H1 (cell line): ENCODE measurements at regions not wholly inside any gene's neighbourhood (a gene's known extent, or its start where the extent isn't known, plus 50 kb on each side); places are given as distances from the start of the nearest gene placed in this dataset.

Source experiments
- CTCF ChIA-PET: fragments of 300-600 bp; sonication (Branson Sonifier 250); formaldehyde crosslinking; loops from one replicate; lab custom pipeline; 2021; ENCODE audit not compliant: partially characterized antibody; lab: Charles Lee
- POLR2A ChIA-PET: fragments of 300-600 bp; sonication (Branson Sonifier 250); formaldehyde crosslinking; loops from one replicate; lab custom pipeline; 2021; ENCODE audit warnings: inconsistent platforms; ENCODE audit not compliant: partially characterized antibody; lab: Charles Lee
- DNase-seq, 2 experiments: peaks; one replicate each; pipeline versions ENCODE4 v3.0.0 to v3.0.0-alpha.2; 2010 to 2022; ENCODE audit warnings: low spot score in 2 of 2, low read depth in 1 of 2, mixed read lengths in 1 of 2
- FAIRE-seq: peaks from 2 replicates; lab custom pipeline; 2011; peaks lifted over from hg19 to GRCh38; lab: Jason Lieb, UNC
- H2AFZ ChIP-seq: 2 replicates; pipeline ENCODE4 v1.8.1; 2012; ENCODE audit warnings: low read length, inconsistent platforms
- H2AK5ac ChIP-seq: 2 replicates; pipeline ENCODE4 v1.6.1; 2013; ENCODE audit warnings: low read depth, low read length
- H2BK120ac ChIP-seq: replicated peaks from 2 replicates; pipeline ENCODE3; 2013; ENCODE audit warnings: low read depth, low read length, inconsistent platforms
- H2BK12ac ChIP-seq: 2 replicates; pipeline ENCODE4 v1.6.1; 2013; ENCODE audit warnings: low read depth, low read length
- H2BK15ac ChIP-seq: 2 replicates; pipeline ENCODE4 v1.6.1; 2013; ENCODE audit warnings: low read length
- H2BK20ac ChIP-seq: 2 replicates; pipeline ENCODE4 v1.6.1; 2013; ENCODE audit warnings: low read length
- H2BK5ac ChIP-seq: 2 replicates; pipeline ENCODE4 v1.6.1; 2013; ENCODE audit warnings: low read depth, low read length
- H3K14ac ChIP-seq: 2 replicates; pipeline ENCODE4 v1.6.1; 2013; ENCODE audit warnings: inconsistent platforms; ENCODE audit not compliant: insufficient read length
- H3K18ac ChIP-seq: 2 replicates; pipeline ENCODE4 v1.6.1; 2013; ENCODE audit warnings: low read length; ENCODE audit errors: extremely low read depth
- H3K23ac ChIP-seq: 2 replicates; pipeline ENCODE4 v1.6.1; 2013; ENCODE audit warnings: inconsistent platforms; ENCODE audit not compliant: insufficient read length
- H3K23me2 ChIP-seq: 2 replicates; pipeline ENCODE4 v1.6.1; 2013; ENCODE audit warnings: low read depth, low read length
- H3K27ac ChIP-seq: 2 replicates; pipeline ENCODE4 v1.6.1; 2011; ENCODE audit warnings: low read depth, low read length, inconsistent platforms
- H3K27me3 ChIP-seq, 4 experiments: replicated peaks in 1 of 4; 1 replicate in 1 of 4; 2 replicates in 3 of 4; pipeline versions ENCODE4 v1.6.1 to v1.8.1; 2011 to 2013; ENCODE audit warnings: low read length in 3 of 4, mild to moderate bottlenecking in 3 of 4, inconsistent platforms in 2 of 4, mixed read lengths in 2 of 4, moderate library complexity in 1 of 4; ENCODE audit not compliant: control insufficient read depth in 3 of 4, insufficient read depth in 3 of 4; ENCODE audit errors: extremely low read depth in 1 of 4
- H3K36me3 ChIP-seq, 4 experiments: 2 replicates each; pipeline versions ENCODE4 v1.6.1 to v1.8.1; 2011 to 2013; ENCODE audit warnings: mild to moderate bottlenecking in 4 of 4, low read length in 3 of 4, moderate library complexity in 2 of 4, control low read depth in 1 of 4, inconsistent platforms in 1 of 4; ENCODE audit not compliant: insufficient read depth in 4 of 4, control insufficient read depth in 2 of 4
- H3K4ac ChIP-seq: replicated peaks from 2 replicates; pipeline ENCODE3; 2013; ENCODE audit warnings: low read length, low read depth, mixed read lengths, inconsistent platforms; ENCODE audit not compliant: insufficient read length
- H3K4me1 ChIP-seq, 4 experiments: replicated peaks in 1 of 4; 1 replicate in 1 of 4; 2 replicates in 3 of 4; pipeline versions ENCODE4 v1.6.1 to v1.8.1; 2011 to 2013; ENCODE audit warnings: low read length in 3 of 4, inconsistent platforms in 2 of 4, mixed read lengths in 1 of 4; ENCODE audit not compliant: insufficient read depth in 4 of 4, control insufficient read depth in 3 of 4
- H3K4me2 ChIP-seq, 2 experiments: 2 replicates each; pipeline versions ENCODE4 v1.6.1 to v1.8.1; 2011 to 2013; ENCODE audit warnings: low read depth in 2 of 2, low read length in 2 of 2, control low read depth in 1 of 2, inconsistent platforms in 1 of 2, mild to moderate bottlenecking in 1 of 2; ENCODE audit not compliant: insufficient read depth in 1 of 2
- H3K4me3 ChIP-seq, 4 experiments: fragments of 200-600, 300-600 bp in 1 of 4; sonication (generic), shearing (Covaris generic), sonication (Bioruptor Twin) in 1 of 4; 2 replicates each; pipeline versions ENCODE4 v1.5.1 to v1.8.1; 2011 to 2016; ENCODE audit warnings: low read length in 4 of 4, low read depth in 3 of 4, control low read depth in 2 of 4, inconsistent platforms in 2 of 4, mild to moderate bottlenecking in 2 of 4, mixed read lengths in 1 of 4, moderate library complexity in 1 of 4; ENCODE audit not compliant: insufficient read depth in 2 of 4; ENCODE audit errors: extremely low read depth in 1 of 4
- H3K56ac ChIP-seq: replicated peaks from 2 replicates; pipeline ENCODE3; 2013; ENCODE audit warnings: low read depth, mild to moderate bottlenecking, mixed read lengths, low read length, inconsistent platforms; ENCODE audit not compliant: insufficient read length
- H3K79me1 ChIP-seq: 2 replicates; pipeline ENCODE4 v1.6.1; 2013; ENCODE audit warnings: low read depth, low read length, control low read depth
- H3K79me2 ChIP-seq, 2 experiments: 2 replicates each; pipeline versions ENCODE4 v1.6.1 to v1.8.1; 2012 to 2013; ENCODE audit warnings: low read length in 2 of 2, mild to moderate bottlenecking in 2 of 2, inconsistent platforms in 1 of 2; ENCODE audit not compliant: insufficient read depth in 2 of 2, control insufficient read depth in 1 of 2
- H3K9ac ChIP-seq, 4 experiments: replicated peaks in 1 of 4; 1 replicate in 1 of 4; 2 replicates in 3 of 4; pipeline versions ENCODE4 v1.6.1 to v1.8.1; 2011 to 2013; ENCODE audit warnings: low read depth in 3 of 4, low read length in 3 of 4, control low read depth in 2 of 4, mild to moderate bottlenecking in 2 of 4, moderate library complexity in 2 of 4, inconsistent platforms in 1 of 4; ENCODE audit errors: extremely low read depth in 1 of 4
- H3K9me3 ChIP-seq, 2 experiments: 2 replicates each; pipeline versions ENCODE4 v1.6.1 to v1.8.1; 2012 to 2013; ENCODE audit warnings: mild to moderate bottlenecking in 2 of 2, moderate library complexity in 2 of 2, control low read depth in 1 of 2, inconsistent platforms in 1 of 2, low read depth in 1 of 2, low read length in 1 of 2, mixed read lengths in 1 of 2; ENCODE audit not compliant: insufficient read depth in 2 of 2
- H4K20me1 ChIP-seq, 2 experiments: replicated peaks in 1 of 2; 2 replicates each; pipeline versions ENCODE3 to v1.8.1; 2011 to 2013; ENCODE audit warnings: inconsistent platforms in 2 of 2, low read length in 2 of 2, mild to moderate bottlenecking in 1 of 2; ENCODE audit not compliant: insufficient read depth in 2 of 2, control insufficient read depth in 1 of 2
- H4K5ac ChIP-seq: 2 replicates; pipeline ENCODE4 v1.6.1; 2013; ENCODE audit warnings: low read length, low read depth, mixed read lengths, inconsistent platforms; ENCODE audit not compliant: insufficient read length
- H4K8ac ChIP-seq: 2 replicates; pipeline ENCODE4 v1.8.0; 2013; ENCODE audit warnings: mild to moderate bottlenecking, moderate library complexity, low read length, inconsistent platforms; ENCODE audit not compliant: insufficient read depth; ENCODE audit errors: extremely low read depth
- H4K91ac ChIP-seq: replicated peaks from 2 replicates; pipeline ENCODE3; 2013; ENCODE audit warnings: low read length, mixed read lengths, inconsistent platforms; ENCODE audit not compliant: insufficient read length
- ASH2L ChIP-seq: fragments of 200-600, 300-600 bp; sonication (generic); IDR thresholded peaks from one replicate; pipeline ENCODE4 v1.7.1; 2017; ENCODE audit warnings: low read length
- CTBP2 ChIP-seq: IDR thresholded peaks from 2 replicates; pipeline ENCODE4 v1.7.0; 2011; ENCODE audit warnings: borderline replicate concordance, mild to moderate bottlenecking, moderate library complexity, mixed read lengths, low read length; ENCODE audit not compliant: insufficient read depth, insufficient read length
- RBBP5 ChIP-seq: IDR thresholded peaks from 2 replicates; pipeline ENCODE4 v1.7.1; 2012; ENCODE audit warnings: low read depth, mild to moderate bottlenecking, inconsistent platforms, low read length, moderate library complexity, borderline replicate concordance
- SRF ChIP-seq: IDR thresholded peaks from 2 replicates; pipeline ENCODE4 v1.6.1; 2011; ENCODE audit warnings: mild to moderate bottlenecking, low read depth, low read length, moderate library complexity
- YY1 ChIP-seq: IDR thresholded peaks from 2 replicates; pipeline ENCODE4 v1.6.1; 2011; ENCODE audit warnings: low read depth, mild to moderate bottlenecking, low read length
- WGBS, 2 experiments: shearing (Covaris generic) in 1 of 2; methylation state at CpG; one replicate each; pipeline versions ENCODE4 v1.1.6 to v1.1.7; 2013 to 2015; ENCODE audit warnings: low lambda C conversion rate in 2 of 2, mixed read lengths in 2 of 2, inconsistent platforms in 1 of 2, low coverage in 1 of 2, missing lambda C conversion rate in 1 of 2; ENCODE audit not compliant: insufficient replicate concordance in 2 of 2, insufficient coverage in 1 of 2, insufficient read length in 1 of 2; ENCODE audit errors: extremely low coverage in 1 of 2, missing lambda C conversion rate in 1 of 2; 5-methylcytosine and 5-hydroxymethylcytosine counted together

DNA sequence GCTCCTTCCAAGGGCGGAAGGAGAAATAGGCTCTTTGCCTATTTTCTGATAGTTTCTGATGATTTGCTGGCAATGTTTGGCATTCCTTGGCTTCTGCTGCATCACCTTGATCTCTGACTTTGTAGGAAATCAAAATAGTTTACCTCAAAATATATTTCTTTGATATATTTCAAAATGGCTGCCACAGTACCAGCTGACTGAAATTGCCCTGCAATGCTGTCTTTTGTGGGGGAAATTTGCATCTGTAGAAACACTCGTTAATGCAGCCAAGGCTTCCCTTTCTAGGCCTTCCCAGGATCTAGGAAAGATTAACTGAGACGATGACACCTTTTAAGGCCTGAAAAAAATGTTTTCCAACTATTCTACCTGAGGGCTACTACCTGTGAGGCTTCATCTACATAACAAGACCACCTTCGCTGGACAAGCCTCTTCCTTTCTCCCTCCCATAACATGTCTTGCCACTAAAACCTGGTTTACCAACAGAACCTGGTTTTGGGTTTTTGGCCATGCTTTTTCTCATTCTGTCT lies 212.8 kb upstream of the SSTR1 start:
- Histone ChIP-seq H3K27ac (peak overlapping the region; percentile 54), H4K5ac (peak overlapping the region; percentile 14), H3K4me1 (peaks cover 1 to 24% (median 10%) of the 10 kb centered on the region in 4 experiments; a peak in 5 of 7 replicates), H3K9me3 (no peaks in the 10 kb centered on the region), H2BK5ac (peak overlapping the region; percentile 25), H3K14ac (no peak overlapping the region), H3K79me2 (no peaks in the 10 kb centered on the region), H2BK12ac (peak overlapping the region; percentile 3; the same call in 1 of the 2 replicates), H2AFZ (0 out of 2 replicates have a peak overlapping the region, but pooled peaks have one; percentile 1), H3K79me1 (no peaks in the 10 kb centered on the region), H4K20me1 (no peaks in the 10 kb centered on the region), H3K4me3 (no peak overlapping the region), H3K23me2 (no peaks in the 10 kb centered on the region; the same call in 1 of the 2 replicates), H3K9ac (no peak overlapping the region), H3K23ac (no peak overlapping the region), H3K56ac (no peak overlapping the region), H2AK5ac (peak overlapping the region; percentile 40; the same call in 1 of the 2 replicates), H3K27me3 (no peaks in the 10 kb centered on the region), H2BK20ac (peak overlapping the region; percentile 92; the same call in 1 of the 2 replicates), H4K8ac (no peak overlapping the region), H4K91ac (no peak overlapping the region), H3K36me3 (no peaks in the 10 kb centered on the region), H3K18ac (peak overlapping the region; percentile 55), H2BK15ac (no peak overlapping the region), H3K4me2 (peak overlapping the region in 1 of 2 experiments; percentile 36; a peak in 1 of 4 replicates), H3K4ac (no peak overlapping the region), H2BK120ac (peak overlapping the region; percentile 93)
- CTCF ChIA-PET: no interaction called here
- POLR2A ChIA-PET: no interaction called here
- FAIRE-seq (peak; percentile 76), DNase-seq (peak in 1 of 2 experiments; percentile 29)
- 31% methylated on average over 4 of the region's 4 CpGs; no CpG with 5 or more reads in 1 of the 2 experiments for WGBS, 2 experiments
- TF ChIP-seq CTBP2 (no peak), SRF (peak; percentile 60), RBBP5 (no peak), YY1 (peak; percentile 92; the same call in 1 of the 2 replicates), ASH2L (no peak)
